Skeletal muscle tissue (tissue), 3 donors: ENCODE measurements at regions not wholly inside any gene's neighbourhood (a gene's known extent, or its start where the extent isn't known, plus 50 kb on each side); places are given as distances from the start of the nearest gene placed in this dataset.
"Not testable (repeated sequence)": the region's sequence is repeated elsewhere in the genome, so short reads cannot be mapped to it uniquely, and the experiment has no call there.

Source experiments
- H3K27ac ChIP-seq: one replicate; pipeline ENCODE4 v1.7.0; 2013; ENCODE audit warnings: mild to moderate bottlenecking, low read depth, low read length, inconsistent platforms
- H3K27me3 ChIP-seq, 3 donors: one replicate each; pipeline ENCODE4 v1.7.0; 2013; ENCODE audit warnings: low read length in 3 of 3; ENCODE audit not compliant: control insufficient read depth in 3 of 3, insufficient read depth in 3 of 3
- H3K36me3 ChIP-seq, 3 donors: one replicate each; pipeline ENCODE4 v1.7.0; 2013; ENCODE audit warnings: low read length in 3 of 3; ENCODE audit not compliant: control insufficient read depth in 3 of 3, insufficient read depth in 3 of 3
- H3K4me1 ChIP-seq, 3 donors: one replicate each; pipeline ENCODE4 v1.7.0; 2013; ENCODE audit warnings: low read length in 3 of 3, mild to moderate bottlenecking in 3 of 3; ENCODE audit not compliant: control insufficient read depth in 3 of 3, insufficient read depth in 3 of 3
- H3K4me3 ChIP-seq, 3 donors: one replicate each; pipeline ENCODE4 v1.7.0; 2013; ENCODE audit warnings: low read length in 3 of 3
- H3K9ac ChIP-seq, 3 donors: one replicate each; pipeline ENCODE4 v1.7.0; 2013; ENCODE audit warnings: low read length in 3 of 3, mild to moderate bottlenecking in 3 of 3, moderate library complexity in 2 of 3, low read depth in 1 of 3
- H3K9me3 ChIP-seq, 3 donors: one replicate each; pipeline ENCODE4 v1.7.0; 2013; ENCODE audit warnings: low read length in 3 of 3; ENCODE audit not compliant: control insufficient read depth in 3 of 3
- donor health status: Osteomylitis.

GRCh38 chr10:2890093-2890492 lies 177.3 kb upstream of the PFKP start:
- no peaks in the 10 kb centered on the region for H3K36me3 ChIP-seq
- H3K9me3 ChIP-seq = no peaks in the 10 kb centered on the region
- H3K27ac ChIP-seq = no peak overlapping the region
- H3K9ac ChIP-seq = no peak overlapping the region
- H3K27me3 ChIP-seq = peaks cover 0 to 13% (median 0%) of the 10 kb centered on the region in 3 donors
- no peaks in the 10 kb centered on the region for H3K4me1 ChIP-seq
- no peak overlapping the region for H3K4me3 ChIP-seq

- H3K4me1 ChIP-seq = no peaks in the 10 kb centered on the region
- no peaks in the 10 kb centered on the region for H3K36me3 ChIP-seq
- no peak overlapping the region for H3K27ac ChIP-seq
- H3K9ac ChIP-seq = no peak overlapping the region
- H3K27me3 ChIP-seq = peaks cover 0 to 13% (median 0%) of the 10 kb centered on the region in 3 donors
- H3K9me3 ChIP-seq = no peaks in the 10 kb centered on the region
- no peak overlapping the region for H3K4me3 ChIP-seq
Observed at GRCh38 chr10:2888403-2889004, 178.8 kb upstream of the PFKP start.

- Histone ChIP-seq H3K9me3 (no peaks in the 10 kb centered on the region), H3K9ac (no peak overlapping the region), H3K36me3 (no peaks in the 10 kb centered on the region), H3K4me1 (no peaks in the 10 kb centered on the region), H3K27me3 (peaks cover 0 to 13% (median 0%) of the 10 kb centered on the region in 3 donors), H3K4me3 (no peak overlapping the region), H3K27ac (no peak overlapping the region)
Observed at GRCh38 chr10:2887391-2888070, 179.8 kb upstream of the PFKP start.

- no peaks in the 10 kb centered on the region for H3K36me3 ChIP-seq
- H3K27ac ChIP-seq = no peak overlapping the region
- H3K4me3 ChIP-seq = no peak overlapping the region
- no peaks in the 10 kb centered on the region for H3K9me3 ChIP-seq
- H3K9ac ChIP-seq = no peak overlapping the region
- H3K27me3 ChIP-seq = peaks cover 0 to 13% (median 0%) of the 10 kb centered on the region in 3 donors
- no peaks in the 10 kb centered on the region for H3K4me1 ChIP-seq
Observed at GRCh38 chr10:2886662-2887061, 180.7 kb upstream of the PFKP start.

- H3K4me3 ChIP-seq = no peak overlapping the region
- no peaks in the 10 kb centered on the region for H3K4me1 ChIP-seq
- H3K9ac ChIP-seq = no peak overlapping the region
- no peaks in the 10 kb centered on the region for H3K9me3 ChIP-seq
- peaks cover 0 to 4% (median 0%) of the 10 kb centered on the region in 3 donors for H3K27me3 ChIP-seq
- H3K36me3 ChIP-seq = no peaks in the 10 kb centered on the region
- no peak overlapping the region for H3K27ac ChIP-seq
Observed at GRCh38 chr10:2885288-2886278, 181.8 kb upstream of the PFKP start.

GRCh38 chr10:2883983-2884540 lies 183.3 kb upstream of the PFKP start:
- not testable (repeated sequence) for H3K4me1 ChIP-seq, H3K4me3 ChIP-seq, H3K9me3 ChIP-seq, H3K27me3 ChIP-seq, H3K36me3 ChIP-seq, H3K27ac ChIP-seq, H3K9ac ChIP-seq

GRCh38 chr10:2883238-2883637 lies 184.1 kb upstream of the PFKP start:
- H3K27me3 ChIP-seq = peaks cover 0 to 5% (median 0%) of the 10 kb centered on the region in 3 donors
- H3K27ac ChIP-seq = no peak overlapping the region
- H3K4me3 ChIP-seq = no peak overlapping the region
- H3K36me3 ChIP-seq = no peaks in the 10 kb centered on the region
- H3K9ac ChIP-seq = no peak overlapping the region
- H3K9me3 ChIP-seq = no peaks in the 10 kb centered on the region
- no peaks in the 10 kb centered on the region for H3K4me1 ChIP-seq

GRCh38 chr10:2882628-2883027 lies 184.7 kb upstream of the PFKP start:
- H3K36me3 ChIP-seq = no peaks in the 10 kb centered on the region
- H3K27me3 ChIP-seq = peaks cover 0 to 5% (median 0%) of the 10 kb centered on the region in 3 donors
- no peak overlapping the region for H3K4me3 ChIP-seq
- no peak overlapping the region for H3K9ac ChIP-seq
- H3K4me1 ChIP-seq = no peaks in the 10 kb centered on the region
- no peak overlapping the region for H3K27ac ChIP-seq
- H3K9me3 ChIP-seq = no peaks in the 10 kb centered on the region

GRCh38 chr10:2881720-2882620 lies 185.4 kb upstream of the PFKP start:
- no peak overlapping the region for H3K9ac ChIP-seq
- H3K36me3 ChIP-seq = no peaks in the 10 kb centered on the region
- H3K27me3 ChIP-seq = peaks cover 0 to 3% (median 0%) of the 10 kb centered on the region in 3 donors
- no peak overlapping the region for H3K4me3 ChIP-seq
- H3K4me1 ChIP-seq = no peaks in the 10 kb centered on the region
- H3K9me3 ChIP-seq = no peaks in the 10 kb centered on the region
- H3K27ac ChIP-seq = no peak overlapping the region
